ENCODE measurements at regions not wholly inside any gene's neighbourhood (a gene's known extent, or its start where the extent isn't known, plus 50 kb on each side); places are given as distances from the start of the nearest gene placed in this dataset.

DNA sequence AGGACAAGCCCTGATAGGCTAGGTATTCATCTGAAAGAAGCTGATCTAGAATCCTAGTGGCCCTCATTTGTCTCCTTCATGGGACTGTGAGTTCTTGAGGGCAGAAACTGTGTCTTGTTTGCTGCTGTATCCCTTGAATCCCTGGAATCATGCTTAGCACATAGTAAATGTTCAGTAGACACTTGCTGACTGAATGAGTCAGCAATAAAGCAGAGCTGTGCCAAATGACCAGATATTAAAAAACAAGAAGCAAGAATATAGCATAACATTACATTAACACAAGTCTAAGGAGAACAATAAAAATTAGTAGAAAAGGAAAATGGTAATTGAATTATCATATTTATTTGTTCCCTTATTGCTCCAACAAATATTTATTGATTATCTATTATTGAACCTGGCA lies 420.5 kb downstream of the ZSWIM6 start:
- TF ChIP-seq CTCF (IDR thresholded peaks at IDR 0.05) (no peak), POLR2A (IDR thresholded peaks at IDR 0.05) (no peak)

All from lower leg skin (tissue), 3 donors.